22Rv1 (cell line): ENCODE measurements at regions not wholly inside any gene's neighbourhood (a gene's known extent, or its start where the extent isn't known, plus 50 kb on each side); places are given as distances from the start of the nearest gene placed in this dataset.
"Not testable (repeated sequence)": the region's sequence is repeated elsewhere in the genome, so short reads cannot be mapped to it uniquely, and the experiment has no call there.

Experiments
- H3K27ac ChIP-seq: fragments of 450-650 bp; 2 replicates; pipeline ENCODE4 v1.5.1; 2017
- ZFX ChIP-seq: fragments of 450-650 bp; IDR thresholded peaks from 2 replicates; pipeline ENCODE4 v1.6.1; 2017; ENCODE audit warnings: antibody characterized with exemption, borderline replicate concordance
- TF ChIP-seq, protein P1 (sequence below): fragments of 450-650 bp; IDR thresholded peaks from 2 replicates; pipeline ENCODE4 v1.5.1; 2017; ENCODE audit warnings: mild to moderate bottlenecking

GRCh38 chr20:30284281-30284905 is 973.1 kb upstream of the DEFB115 start:
- TF ChIP-seq, protein P1, sequence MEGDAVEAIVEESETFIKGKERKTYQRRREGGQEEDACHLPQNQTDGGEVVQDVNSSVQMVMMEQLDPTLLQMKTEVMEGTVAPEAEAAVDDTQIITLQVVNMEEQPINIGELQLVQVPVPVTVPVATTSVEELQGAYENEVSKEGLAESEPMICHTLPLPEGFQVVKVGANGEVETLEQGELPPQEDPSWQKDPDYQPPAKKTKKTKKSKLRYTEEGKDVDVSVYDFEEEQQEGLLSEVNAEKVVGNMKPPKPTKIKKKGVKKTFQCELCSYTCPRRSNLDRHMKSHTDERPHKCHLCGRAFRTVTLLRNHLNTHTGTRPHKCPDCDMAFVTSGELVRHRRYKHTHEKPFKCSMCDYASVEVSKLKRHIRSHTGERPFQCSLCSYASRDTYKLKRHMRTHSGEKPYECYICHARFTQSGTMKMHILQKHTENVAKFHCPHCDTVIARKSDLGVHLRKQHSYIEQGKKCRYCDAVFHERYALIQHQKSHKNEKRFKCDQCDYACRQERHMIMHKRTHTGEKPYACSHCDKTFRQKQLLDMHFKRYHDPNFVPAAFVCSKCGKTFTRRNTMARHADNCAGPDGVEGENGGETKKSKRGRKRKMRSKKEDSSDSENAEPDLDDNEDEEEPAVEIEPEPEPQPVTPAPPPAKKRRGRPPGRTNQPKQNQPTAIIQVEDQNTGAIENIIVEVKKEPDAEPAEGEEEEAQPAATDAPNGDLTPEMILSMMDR, result no peak
- no peak for TF ChIP-seq ZFX
- H3K27ac ChIP-seq, result no peak overlapping the region

DNA sequence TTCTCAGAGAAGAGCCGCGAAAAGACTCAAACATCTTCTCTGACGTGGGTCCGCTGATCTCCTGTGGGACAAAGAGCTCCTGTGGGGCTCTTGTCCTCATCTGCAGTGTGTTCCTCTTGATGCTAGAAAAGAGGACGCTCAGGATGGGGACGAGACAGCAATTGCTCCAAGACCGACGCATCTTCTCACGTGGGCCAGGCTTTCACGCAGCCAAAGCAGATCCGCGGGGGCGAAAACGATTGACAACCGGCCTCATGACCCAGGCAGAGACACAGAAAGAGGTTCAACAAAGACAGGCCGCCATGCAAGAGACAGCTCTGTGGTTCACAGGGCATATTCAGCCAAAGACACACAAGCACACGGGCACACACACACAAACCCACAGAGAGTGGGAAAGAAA is 971.8 kb upstream of the DEFB115 start:
- H3K27ac ChIP-seq, result no peak overlapping the region
- TF ChIP-seq, protein P1, result no peak

- no peak overlapping the region for H3K27ac ChIP-seq
- TF ChIP-seq, protein P1, result no peak
- no peak for TF ChIP-seq ZFX
Measured at GRCh38 chr20:30286157-30286556, 971.3 kb upstream of the DEFB115 start.

- H3K27ac ChIP-seq, result not testable (repeated sequence)
Measured at GRCh38 chr20:30287459-30287858, 970.0 kb upstream of the DEFB115 start.

DNA sequence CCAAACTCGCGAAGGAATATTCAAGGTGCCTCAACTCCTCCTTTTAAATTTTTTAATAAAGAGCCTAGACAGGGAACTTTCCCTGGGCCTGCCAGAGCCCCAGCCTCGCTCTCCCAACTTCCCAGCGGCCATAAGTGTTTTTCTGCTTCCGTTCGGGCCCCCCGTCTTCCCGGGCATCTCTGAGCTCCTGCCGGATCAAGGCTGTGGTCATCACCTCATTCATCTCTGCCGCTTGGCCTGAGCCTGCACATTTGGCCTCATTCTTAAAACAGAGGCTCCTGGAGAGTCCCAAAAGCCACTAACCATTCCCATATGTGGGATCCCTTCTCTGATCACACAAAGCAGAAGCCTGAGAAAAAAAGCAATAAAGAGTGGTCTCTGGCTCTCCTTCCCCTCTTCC is 969.1 kb upstream of the DEFB115 start:
- TF ChIP-seq, protein P1, result no peak
- no peak for TF ChIP-seq ZFX
- no peak overlapping the region for H3K27ac ChIP-seq

- not testable (repeated sequence) for H3K27ac ChIP-seq
Measured at GRCh38 chr20:30289049-30289448, 968.4 kb upstream of the DEFB115 start.

- not testable (repeated sequence) for H3K27ac ChIP-seq
Measured at GRCh38 chr20:30289711-30290141, 967.7 kb upstream of the DEFB115 start.

DNA sequence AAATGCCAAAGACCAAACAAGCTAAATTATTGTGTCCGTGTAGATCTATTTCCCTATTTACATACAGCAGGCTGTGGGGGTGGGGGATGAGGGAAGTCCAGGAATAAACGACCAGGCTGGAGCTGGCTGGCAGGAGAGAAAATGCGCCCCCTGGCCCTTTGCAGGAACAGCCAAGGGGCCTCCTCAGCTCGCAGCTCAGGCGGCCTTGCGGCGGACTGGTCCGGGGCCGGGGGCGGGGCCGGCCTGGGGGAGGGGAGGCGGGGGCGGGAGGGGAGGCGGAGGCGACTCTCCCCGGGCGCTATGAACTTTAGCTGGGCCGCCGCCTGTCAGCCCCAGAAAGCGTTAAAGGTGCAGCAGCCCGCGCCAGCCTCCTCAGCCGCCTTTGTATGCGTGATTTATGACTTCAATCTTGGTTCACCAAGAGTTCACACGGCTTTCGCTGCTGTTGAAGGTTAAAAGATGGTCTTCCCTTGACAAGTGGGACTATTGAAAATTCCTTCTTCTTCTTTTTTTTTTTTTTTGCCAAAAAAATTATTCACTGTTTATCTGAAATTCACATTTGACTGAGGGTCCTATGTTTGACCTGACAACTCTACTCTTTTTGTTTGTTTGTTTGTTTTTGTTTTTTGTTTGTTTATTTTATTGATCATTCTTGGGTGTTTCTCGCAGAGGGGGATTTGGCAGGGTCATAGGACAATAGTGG is 967.0 kb upstream of the DEFB115 start:
- not testable (repeated sequence) for H3K27ac ChIP-seq

- not testable (repeated sequence) for H3K27ac ChIP-seq
Measured at GRCh38 chr20:30291064-30291379, 966.4 kb upstream of the DEFB115 start.

DNA sequence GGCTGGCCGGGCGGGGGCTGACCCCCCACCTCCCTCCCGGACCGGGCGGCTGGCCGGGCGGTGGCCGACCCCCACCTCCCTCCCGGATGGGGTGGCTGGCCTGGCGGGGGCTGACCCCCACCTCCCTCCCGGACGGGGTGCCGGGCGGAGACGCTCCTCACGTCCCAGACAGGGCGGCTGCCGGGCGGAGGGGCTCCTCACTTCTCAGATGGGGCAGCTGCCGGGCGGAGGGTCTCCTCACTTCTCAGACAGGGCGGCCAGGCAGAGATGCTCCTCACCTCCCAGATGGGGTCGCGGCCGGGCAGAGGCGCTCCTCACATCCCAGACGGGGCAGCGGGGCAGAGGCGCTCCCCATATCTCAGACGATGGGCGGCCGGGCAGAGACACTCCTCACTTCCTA is 965.8 kb upstream of the DEFB115 start:
- not testable (repeated sequence) for H3K27ac ChIP-seq

DNA sequence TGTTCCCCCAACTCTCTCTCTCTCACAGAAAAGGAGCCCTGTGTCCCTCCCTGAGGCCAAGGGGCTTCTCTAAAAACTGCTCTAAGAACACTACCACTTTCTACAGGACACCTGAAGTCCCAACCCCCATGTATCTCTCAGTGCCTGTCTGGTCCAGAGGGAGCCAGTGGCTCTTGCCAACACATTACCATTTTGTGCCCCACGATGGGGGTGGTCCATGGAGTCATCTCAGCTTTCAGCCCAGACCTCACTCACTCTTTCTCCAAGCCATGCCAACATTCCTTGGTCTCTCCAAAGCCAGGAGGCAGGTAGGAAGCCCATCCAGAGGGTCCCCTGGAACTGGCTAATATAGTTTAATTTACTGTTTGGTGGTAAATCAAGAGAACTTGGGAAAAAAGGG is 962.1 kb upstream of the DEFB115 start:
- H3K27ac ChIP-seq, result not testable (repeated sequence)

- not testable (repeated sequence) for H3K27ac ChIP-seq
Measured at GRCh38 chr20:30295967-30296366, 961.5 kb upstream of the DEFB115 start.

DNA sequence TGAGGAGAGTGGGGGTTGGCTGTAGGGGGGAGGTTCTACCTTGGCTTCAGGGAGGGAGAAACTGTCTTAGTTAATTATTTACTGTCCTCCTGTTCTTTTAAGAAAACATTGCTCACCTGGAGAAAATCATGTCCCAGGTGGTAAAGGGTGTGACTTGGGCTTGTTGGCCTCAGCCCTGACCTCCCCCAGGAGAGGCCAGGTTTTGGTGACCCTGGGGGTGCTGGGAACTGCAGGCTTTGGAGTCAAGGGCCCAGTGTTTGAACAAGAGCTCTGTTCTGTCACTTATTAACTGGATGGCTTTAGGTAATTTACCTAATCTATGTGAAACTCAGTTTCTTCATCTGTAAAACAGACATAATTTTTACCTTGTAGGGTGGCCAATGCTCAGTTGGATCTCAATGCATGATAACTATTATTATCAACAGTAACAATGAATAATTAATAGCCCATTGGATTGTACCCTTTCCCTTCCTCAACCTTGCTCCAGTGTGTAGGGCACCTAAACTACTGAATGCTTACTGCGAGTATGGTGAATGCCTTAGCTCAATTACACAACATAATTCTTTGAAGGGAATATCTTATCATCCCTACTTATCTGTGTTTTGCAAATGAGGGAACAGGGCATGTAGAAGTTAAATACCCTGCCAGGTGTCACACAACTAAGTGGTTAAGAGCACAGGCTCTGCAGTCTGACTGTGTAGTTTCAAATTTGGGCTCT is 959.4 kb upstream of the DEFB115 start:
- not testable (repeated sequence) for H3K27ac ChIP-seq

DNA sequence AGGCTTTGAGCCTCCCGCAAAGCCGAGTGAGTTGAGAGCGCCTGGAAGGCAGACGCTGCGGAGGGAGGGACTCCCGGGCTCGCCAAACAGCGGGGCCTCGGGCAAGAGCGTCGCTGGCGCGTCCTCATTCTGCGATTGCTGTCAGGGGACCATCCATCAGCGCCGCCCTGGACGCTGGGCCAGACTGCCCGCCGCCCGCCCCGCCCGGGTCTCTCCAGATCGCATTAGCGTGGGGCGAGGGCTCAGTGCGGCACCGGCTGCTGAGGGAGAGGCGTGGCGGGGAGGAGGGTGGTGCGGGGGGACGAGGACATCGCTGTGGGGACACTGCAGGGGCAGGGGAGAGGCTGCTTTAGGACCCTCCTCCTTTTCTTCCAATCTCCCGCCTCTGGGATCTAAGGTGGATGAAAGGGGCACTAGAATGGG is 957.2 kb upstream of the DEFB115 start:
- not testable (repeated sequence) for H3K27ac ChIP-seq

DNA sequence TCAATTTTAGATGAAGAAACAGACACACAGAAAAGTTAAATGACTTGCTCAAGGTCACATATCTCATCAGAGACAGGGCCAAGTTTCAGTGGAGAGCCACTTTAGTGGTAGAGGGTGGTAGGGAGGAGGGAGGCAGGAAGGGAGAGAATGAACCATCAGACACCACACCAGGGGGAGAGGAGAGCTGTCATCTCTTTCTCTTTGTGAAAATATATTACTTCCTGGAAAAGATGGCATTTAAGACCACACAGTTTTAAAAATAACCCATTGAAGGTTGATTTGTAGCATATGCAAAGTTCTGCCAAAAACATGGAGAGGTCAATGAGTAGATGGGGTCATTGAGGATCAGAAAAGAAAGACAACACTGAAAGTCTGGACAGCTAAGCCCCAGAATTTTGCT is 954.7 kb upstream of the DEFB115 start:
- H3K27ac ChIP-seq, result not testable (repeated sequence)

DNA sequence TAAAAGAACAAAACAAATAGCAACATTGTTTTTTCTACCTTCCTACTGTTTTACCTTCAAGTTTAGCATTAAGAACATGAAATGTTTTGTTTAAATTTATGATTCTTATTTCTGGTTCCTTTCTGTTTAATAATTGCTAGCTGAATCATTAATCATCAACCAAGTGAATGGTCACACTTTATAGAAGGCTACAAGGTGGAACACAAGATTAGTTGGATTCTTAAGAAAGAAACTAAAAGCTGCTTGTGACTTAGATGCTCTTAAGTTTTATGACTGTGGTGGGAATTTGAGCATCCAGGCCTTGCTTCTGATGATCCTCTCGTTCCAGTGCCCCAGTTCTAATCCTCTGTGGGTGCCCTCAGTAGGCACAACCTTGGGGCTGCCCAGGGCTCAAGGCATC is 947.5 kb upstream of the DEFB115 start:
- not testable (repeated sequence) for H3K27ac ChIP-seq
